Upper lobe of left lung (tissue), 4 donors: ENCODE measurements at regions not wholly inside any gene's neighbourhood (a gene's known extent, or its start where the extent isn't known, plus 50 kb on each side); places are given as distances from the start of the nearest gene placed in this dataset.

Source experiments
- POLR2A ChIP-seq, 4 donors: fragments of 450-650 bp; IDR thresholded peaks; one replicate each; pipeline ENCODE4 v1.5.1; 2016 to 2017; ENCODE audit warnings: antibody characterized with exemption in 4 of 4, mild to moderate bottlenecking in 2 of 4
- TF ChIP-seq, protein P1 (sequence below), 6 experiments: fragments of 450-650 bp in 4 of 6; fragments of 200-600 bp in 2 of 6; sonication (generic) in 2 of 6; IDR thresholded peaks; one replicate each; pipeline ENCODE4 v1.5.1; 2016 to 2019; ENCODE audit warnings: antibody characterized with exemption in 6 of 6

DNA sequence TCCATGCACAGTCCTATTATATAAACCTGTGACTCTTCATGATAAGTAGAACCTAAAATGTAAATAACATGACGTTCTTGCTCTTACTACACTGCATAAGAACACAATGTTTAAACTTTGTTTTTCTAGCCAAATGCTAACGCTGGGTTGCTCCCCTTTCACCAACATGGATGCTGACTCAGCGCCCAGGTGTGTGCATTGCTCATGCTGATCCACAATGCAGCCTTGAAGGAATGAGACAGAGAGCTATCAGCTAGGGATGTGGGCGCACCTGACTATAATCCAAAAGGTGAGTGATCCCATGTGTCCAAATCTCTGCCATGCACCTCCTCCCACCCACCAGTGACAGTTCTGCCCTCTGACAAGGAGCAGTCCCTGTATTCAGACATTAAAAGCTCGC, 235.0 kb downstream of the IRS1 start:
- TF ChIP-seq, protein P1, sequence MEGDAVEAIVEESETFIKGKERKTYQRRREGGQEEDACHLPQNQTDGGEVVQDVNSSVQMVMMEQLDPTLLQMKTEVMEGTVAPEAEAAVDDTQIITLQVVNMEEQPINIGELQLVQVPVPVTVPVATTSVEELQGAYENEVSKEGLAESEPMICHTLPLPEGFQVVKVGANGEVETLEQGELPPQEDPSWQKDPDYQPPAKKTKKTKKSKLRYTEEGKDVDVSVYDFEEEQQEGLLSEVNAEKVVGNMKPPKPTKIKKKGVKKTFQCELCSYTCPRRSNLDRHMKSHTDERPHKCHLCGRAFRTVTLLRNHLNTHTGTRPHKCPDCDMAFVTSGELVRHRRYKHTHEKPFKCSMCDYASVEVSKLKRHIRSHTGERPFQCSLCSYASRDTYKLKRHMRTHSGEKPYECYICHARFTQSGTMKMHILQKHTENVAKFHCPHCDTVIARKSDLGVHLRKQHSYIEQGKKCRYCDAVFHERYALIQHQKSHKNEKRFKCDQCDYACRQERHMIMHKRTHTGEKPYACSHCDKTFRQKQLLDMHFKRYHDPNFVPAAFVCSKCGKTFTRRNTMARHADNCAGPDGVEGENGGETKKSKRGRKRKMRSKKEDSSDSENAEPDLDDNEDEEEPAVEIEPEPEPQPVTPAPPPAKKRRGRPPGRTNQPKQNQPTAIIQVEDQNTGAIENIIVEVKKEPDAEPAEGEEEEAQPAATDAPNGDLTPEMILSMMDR (IDR thresholded peaks at IDR 0.05), result no peak
- no peak for TF ChIP-seq POLR2A (IDR thresholded peaks at IDR 0.05)
